ENCODE measurements at regions not wholly inside any gene's neighbourhood (a gene's known extent, or its start where the extent isn't known, plus 50 kb on each side); places are given as distances from the start of the nearest gene placed in this dataset.

GRCh38 chr6:53446151-53446550 lies 97.4 kb upstream of the ELOVL5 start:
- no peak for TF ChIP-seq CTCF (IDR thresholded peaks at IDR 0.05)

GRCh38 chr6:53441761-53442160 lies 93.0 kb upstream of the ELOVL5 start:
- no peak for TF ChIP-seq CTCF (IDR thresholded peaks at IDR 0.05)
- intact Hi-C loops (cut with DNase I) = loop anchor here in 1 of 10 donors (5.0 kb wide), 1 partner anchor 41 kb away; no protein-coding TSS in a partner anchor
- Histone ChIP-seq H3K36me3 (no peaks in the 10 kb centered on the region), H3K9me3 (no peaks in the 10 kb centered on the region), H3K4me3 (no peak overlapping the region), H3K27ac (no peak overlapping the region), H3K27me3 (no peaks in the 10 kb centered on the region), H3K4me1 (peaks cover 0 to 38% (median 21%) of the 10 kb centered on the region in 9 donors)
- DNase-seq (no peak), ATAC-seq (no peak)
- 76 to 82% methylated on average over 3 of the region's 3 CpGs for WGBS, 2 donors

More at GRCh38 chr6:53446151-53446550, 97.4 kb upstream of the ELOVL5 start:
- no peak for ATAC-seq
- no peak overlapping the region for H3K27ac ChIP-seq
- H3K27me3 ChIP-seq = no peaks in the 10 kb centered on the region
- H3K36me3 ChIP-seq = no peaks in the 10 kb centered on the region
- no peak for DNase-seq
- no peak overlapping the region for H3K4me3 ChIP-seq
- H3K9me3 ChIP-seq = peaks cover 0 to 20% (median 5%) of the 10 kb centered on the region in 11 donors
- H3K4me1 ChIP-seq = peaks cover 0 to 13% (median 0%) of the 10 kb centered on the region in 9 donors
- 83 to 91% methylated on average over 2 of the region's 2 CpGs for WGBS, 2 donors
- intact Hi-C loops (cut with DNase I) = loop anchor here in 1 of 10 donors (5.0 kb wide), 1 partner anchor 36 kb away; no protein-coding TSS in a partner anchor

GRCh38 chr6:53441035-53441493 lies 92.3 kb upstream of the ELOVL5 start:
- Histone ChIP-seq H3K27me3 (no peaks in the 10 kb centered on the region), H3K4me3 (no peak overlapping the region), H3K36me3 (no peaks in the 10 kb centered on the region), H3K27ac (peak overlapping the region in 3 of 10 donors; percentile 3 to 11 (median 8)), H3K9me3 (no peaks in the 10 kb centered on the region), H3K4me1 (peaks cover 0 to 35% (median 21%) of the 10 kb centered on the region in 9 donors)
- intact Hi-C loops (cut with DNase I) = loop anchor here in 1 of 10 donors (5.0 kb wide), 1 partner anchor 41 kb away; no protein-coding TSS in a partner anchor
- no peak for TF ChIP-seq CTCF (IDR thresholded peaks at IDR 0.05)
- 30 to 53% methylated on average over 1 of the region's 1 CpG for WGBS, 2 donors
- ATAC-seq = no peak
- no peak for DNase-seq

GRCh38 chr6:53440336-53440945 lies 91.7 kb upstream of the ELOVL5 start:
- Histone ChIP-seq H3K27me3 (no peaks in the 10 kb centered on the region), H3K27ac (peak overlapping the region in 5 of 10 donors; percentile 3 to 11 (median 4)), H3K9me3 (no peaks in the 10 kb centered on the region), H3K4me3 (no peak overlapping the region), H3K4me1 (peaks cover 0 to 35% (median 21%) of the 10 kb centered on the region in 9 donors), H3K36me3 (no peaks in the 10 kb centered on the region)
- WGBS, 2 donors = 37 to 49% methylated on average over 3 of the region's 3 CpGs
- peak in 3 of 8 donors; percentile 30 to 35 (median 32) for ATAC-seq
- DNase-seq = no peak
- no peak for TF ChIP-seq CTCF (IDR thresholded peaks at IDR 0.05)
- intact Hi-C loops (cut with DNase I) = loop anchor here in 1 of 10 donors (5.0 kb wide), 1 partner anchor 42 kb away; no protein-coding TSS in a partner anchor
